HUES48 (cell line): ENCODE measurements at regions not wholly inside any gene's neighbourhood (a gene's known extent, or its start where the extent isn't known, plus 50 kb on each side); places are given as distances from the start of the nearest gene placed in this dataset.

Source experiments
- H3K27ac ChIP-seq: one replicate; pipeline ENCODE4 v1.7.0; 2013; ENCODE audit warnings: low read depth, low read length, inconsistent platforms
- H3K27me3 ChIP-seq: 2 replicates; pipeline ENCODE4 v1.6.1; 2013; ENCODE audit warnings: mild to moderate bottlenecking, low read length; ENCODE audit not compliant: control insufficient read depth, insufficient read depth
- H3K36me3 ChIP-seq: 2 replicates; pipeline ENCODE4 v1.6.1; 2013; ENCODE audit warnings: low read length; ENCODE audit not compliant: control insufficient read depth, insufficient read depth
- H3K4me1 ChIP-seq: 2 replicates; pipeline ENCODE4 v1.6.1; 2013; ENCODE audit warnings: mild to moderate bottlenecking, low read length; ENCODE audit not compliant: control insufficient read depth, insufficient read depth
- H3K4me3 ChIP-seq: 2 replicates; pipeline ENCODE4 v1.5.1; 2013; ENCODE audit warnings: mild to moderate bottlenecking, low read depth, low read length
- H3K9ac ChIP-seq: 2 replicates; pipeline ENCODE4 v1.6.1; 2013; ENCODE audit warnings: mild to moderate bottlenecking, low read depth, low read length, moderate library complexity
- H3K9me3 ChIP-seq: 2 replicates; pipeline ENCODE4 v1.6.1; 2013; ENCODE audit warnings: low read length; ENCODE audit not compliant: control insufficient read depth, insufficient read depth

DNA sequence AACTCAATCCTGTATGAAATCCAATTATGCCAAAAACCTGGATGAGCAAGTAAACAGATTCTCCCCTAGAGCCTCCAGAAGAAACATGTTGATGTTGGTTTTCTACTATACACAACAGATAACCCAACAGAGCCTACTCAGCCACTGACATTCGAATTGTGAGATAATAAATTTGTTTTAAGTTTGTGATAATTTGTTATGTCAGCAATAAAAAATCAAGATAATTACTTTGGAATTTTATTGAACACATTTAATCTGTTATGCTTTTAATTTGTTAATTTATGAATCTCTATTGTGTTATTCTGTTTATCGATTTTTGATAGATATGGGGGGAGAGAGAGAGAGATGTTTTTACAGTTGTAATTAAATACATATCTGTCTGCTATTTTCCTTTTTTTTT lies 1016.1 kb upstream of the PCDH7 start:
- Histone ChIP-seq H3K9me3 (peaks cover 14% of the 10 kb centered on the region), H3K9ac (no peak overlapping the region), H3K36me3 (no peaks in the 10 kb centered on the region), H3K27ac (no peak overlapping the region), H3K4me1 (no peaks in the 10 kb centered on the region), H3K4me3 (no peak overlapping the region), H3K27me3 (no peaks in the 10 kb centered on the region)

DNA sequence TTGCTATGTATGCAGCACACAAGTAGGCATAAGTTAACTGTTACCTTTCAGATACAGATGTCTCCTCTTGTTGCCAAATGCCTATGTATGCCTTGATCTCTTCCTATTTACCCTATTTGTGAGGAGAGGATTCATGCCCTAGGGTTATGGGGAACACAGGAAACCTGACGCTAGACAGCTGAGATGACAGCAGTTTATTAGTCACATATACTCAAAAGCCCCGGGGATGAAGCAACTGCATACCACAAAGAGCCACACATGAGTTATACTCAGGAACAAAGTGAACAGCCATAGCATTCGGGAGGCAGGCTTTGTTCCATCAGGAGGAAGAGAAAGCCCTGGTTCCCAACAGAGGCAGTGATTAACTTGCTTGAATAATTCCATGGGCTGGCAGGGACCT lies 1011.7 kb upstream of the PCDH7 start:
- H3K36me3 ChIP-seq = no peaks in the 10 kb centered on the region
- H3K4me3 ChIP-seq = no peak overlapping the region
- no peak overlapping the region for H3K9ac ChIP-seq
- H3K27ac ChIP-seq = no peak overlapping the region
- peaks cover 14% of the 10 kb centered on the region for H3K9me3 ChIP-seq
- H3K27me3 ChIP-seq = no peaks in the 10 kb centered on the region
- no peaks in the 10 kb centered on the region for H3K4me1 ChIP-seq

- Histone ChIP-seq H3K4me3 (no peak overlapping the region), H3K4me1 (no peaks in the 10 kb centered on the region), H3K36me3 (no peaks in the 10 kb centered on the region), H3K9ac (no peak overlapping the region), H3K27me3 (no peaks in the 10 kb centered on the region), H3K27ac (no peak overlapping the region), H3K9me3 (peaks cover 14% of the 10 kb centered on the region)
Measured at GRCh38 chr4:29710519-29710918, 1009.6 kb upstream of the PCDH7 start.

DNA sequence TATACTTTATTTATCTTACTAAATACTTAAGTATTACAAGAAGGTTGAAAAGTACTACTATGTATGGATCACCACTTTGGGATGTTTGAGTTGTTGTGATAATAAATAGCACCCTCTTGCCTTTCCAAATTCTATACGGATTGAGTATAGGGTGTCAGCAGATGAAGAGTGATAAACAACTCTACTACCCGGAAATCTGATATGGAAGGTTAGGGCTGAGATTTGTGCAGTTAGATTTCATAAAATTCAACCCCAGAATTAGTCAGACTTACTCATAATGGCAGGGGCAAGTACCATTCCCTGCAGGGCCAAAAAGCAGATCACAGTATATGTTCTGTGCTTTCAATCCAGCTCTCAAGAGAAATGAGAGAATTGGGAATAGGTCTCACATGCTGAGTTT lies 1008.9 kb upstream of the PCDH7 start:
- Histone ChIP-seq H3K4me3 (no peak overlapping the region), H3K9ac (no peak overlapping the region), H3K36me3 (no peaks in the 10 kb centered on the region), H3K27me3 (no peaks in the 10 kb centered on the region), H3K9me3 (peaks cover 12% of the 10 kb centered on the region), H3K4me1 (no peaks in the 10 kb centered on the region), H3K27ac (no peak overlapping the region)

DNA sequence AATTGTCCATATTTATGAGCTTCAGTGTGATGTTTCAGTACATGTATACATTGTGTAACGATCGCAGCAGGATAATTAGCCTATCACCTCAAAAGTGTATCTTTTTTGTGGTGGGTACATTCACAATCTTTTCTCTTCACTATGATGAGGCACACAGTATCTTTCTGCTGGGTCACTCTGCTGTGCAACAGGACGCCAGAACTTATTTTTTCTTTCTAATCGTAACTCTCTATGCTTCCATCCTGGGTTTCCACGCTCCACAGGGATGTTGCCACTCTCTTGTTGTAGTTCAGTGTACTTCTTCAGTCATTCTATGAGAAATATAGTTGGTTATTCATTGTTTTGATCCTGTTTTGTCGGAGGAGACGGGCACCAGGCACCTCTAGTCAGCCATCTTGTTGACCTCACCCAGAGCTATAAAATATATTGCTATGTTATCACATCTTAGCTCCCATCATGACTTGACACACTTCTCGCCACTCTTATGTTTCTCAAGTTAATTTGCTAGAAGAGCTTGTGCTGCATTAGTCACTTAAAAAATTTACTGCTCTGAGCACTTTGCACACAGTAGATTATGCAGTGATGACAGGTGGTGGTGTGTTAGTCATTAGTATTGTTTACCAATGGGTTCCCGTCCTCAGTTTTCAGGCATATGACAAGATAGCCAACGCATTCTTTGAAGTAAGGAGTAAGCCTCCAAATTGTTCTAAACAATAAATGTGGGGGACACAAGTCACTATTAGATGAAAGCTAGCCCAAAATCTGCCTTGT lies 1002.7 kb upstream of the PCDH7 start:
- H3K4me1 ChIP-seq = no peaks in the 10 kb centered on the region
- H3K9me3 ChIP-seq = no peaks in the 10 kb centered on the region
- H3K9ac ChIP-seq = no peak overlapping the region
- H3K27me3 ChIP-seq = no peaks in the 10 kb centered on the region
- H3K27ac ChIP-seq = no peak overlapping the region
- no peaks in the 10 kb centered on the region for H3K36me3 ChIP-seq
- no peak overlapping the region for H3K4me3 ChIP-seq

- no peak overlapping the region for H3K9ac ChIP-seq
- H3K4me3 ChIP-seq = no peak overlapping the region
- no peaks in the 10 kb centered on the region for H3K36me3 ChIP-seq
- H3K27ac ChIP-seq = no peak overlapping the region
- no peaks in the 10 kb centered on the region for H3K9me3 ChIP-seq
- no peaks in the 10 kb centered on the region for H3K4me1 ChIP-seq
- H3K27me3 ChIP-seq = no peaks in the 10 kb centered on the region
Measured at GRCh38 chr4:29718136-29718535, 1002.0 kb upstream of the PCDH7 start.

DNA sequence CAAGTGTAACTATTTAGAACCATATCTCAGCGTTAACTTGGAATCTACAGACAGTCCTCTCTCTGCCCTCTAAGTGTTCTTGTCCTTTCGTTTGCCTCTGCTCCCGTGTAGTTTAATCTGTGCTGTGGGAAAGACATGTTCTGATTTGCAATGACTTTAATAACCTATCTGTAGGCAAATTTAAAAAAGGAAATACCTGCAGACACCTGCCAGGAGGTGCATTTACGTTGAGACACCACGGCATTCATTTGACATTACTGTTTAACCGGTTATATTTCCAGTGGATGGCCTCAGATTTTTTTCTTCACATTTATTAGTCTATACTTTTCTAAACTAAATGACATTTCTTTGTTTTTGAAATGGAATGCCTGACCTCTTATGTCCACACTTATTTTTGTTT lies 997.9 kb upstream of the PCDH7 start:
- H3K4me1 ChIP-seq = no peaks in the 10 kb centered on the region
- H3K9ac ChIP-seq = no peak overlapping the region
- H3K36me3 ChIP-seq = no peaks in the 10 kb centered on the region
- H3K27me3 ChIP-seq = no peaks in the 10 kb centered on the region
- H3K4me3 ChIP-seq = no peak overlapping the region
- no peak overlapping the region for H3K27ac ChIP-seq
- H3K9me3 ChIP-seq = no peaks in the 10 kb centered on the region

DNA sequence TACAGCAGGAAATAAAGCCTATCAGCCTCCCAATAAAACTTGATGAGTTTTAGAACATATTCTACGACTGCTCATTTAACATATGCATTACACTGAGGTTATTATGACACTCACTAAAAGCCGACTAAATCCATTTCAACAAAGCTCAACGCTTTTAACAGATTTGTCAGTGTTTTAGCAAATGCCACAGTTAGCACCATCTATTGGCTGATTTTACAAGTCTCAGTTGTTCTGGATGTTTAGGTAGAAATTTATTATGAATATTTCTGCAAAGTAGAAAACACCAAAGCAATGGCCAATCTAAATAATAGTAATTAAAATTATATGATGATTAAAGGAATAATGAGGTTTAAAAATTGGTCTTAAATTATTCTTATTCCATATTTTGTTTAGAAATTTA lies 993.2 kb upstream of the PCDH7 start:
- Histone ChIP-seq H3K27me3 (no peaks in the 10 kb centered on the region), H3K9me3 (no peaks in the 10 kb centered on the region), H3K4me3 (no peak overlapping the region), H3K4me1 (no peaks in the 10 kb centered on the region), H3K36me3 (no peaks in the 10 kb centered on the region), H3K27ac (no peak overlapping the region), H3K9ac (no peak overlapping the region)

GRCh38 chr4:29734343-29735213 lies 985.6 kb upstream of the PCDH7 start:
- no peak overlapping the region for H3K27ac ChIP-seq
- no peak overlapping the region for H3K9ac ChIP-seq
- no peaks in the 10 kb centered on the region for H3K27me3 ChIP-seq
- H3K4me1 ChIP-seq = no peaks in the 10 kb centered on the region
- no peak overlapping the region for H3K4me3 ChIP-seq
- H3K36me3 ChIP-seq = no peaks in the 10 kb centered on the region
- no peaks in the 10 kb centered on the region for H3K9me3 ChIP-seq

DNA sequence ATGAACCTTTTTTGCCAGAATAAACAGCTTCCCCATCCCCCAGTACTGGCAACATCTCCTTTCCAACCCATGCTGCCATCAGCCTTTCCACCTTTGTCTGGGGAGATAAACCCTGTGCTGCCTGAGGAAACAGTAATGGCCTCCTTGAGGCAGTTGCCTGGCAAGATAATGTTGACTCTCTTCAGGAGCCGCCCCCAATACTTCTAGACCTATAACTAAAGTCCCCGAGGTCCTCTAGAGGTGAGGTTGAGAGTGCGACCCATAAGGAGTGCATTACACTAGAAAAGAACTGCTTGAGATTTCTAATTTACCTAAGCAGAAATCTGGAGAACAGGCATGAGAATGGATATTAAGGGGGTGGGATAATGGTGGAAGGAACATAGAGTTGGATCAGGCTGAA lies 963.2 kb upstream of the PCDH7 start:
- H3K9me3 ChIP-seq = no peaks in the 10 kb centered on the region
- no peaks in the 10 kb centered on the region for H3K27me3 ChIP-seq
- no peak overlapping the region for H3K4me3 ChIP-seq
- H3K4me1 ChIP-seq = no peaks in the 10 kb centered on the region
- no peak overlapping the region for H3K9ac ChIP-seq
- H3K36me3 ChIP-seq = no peaks in the 10 kb centered on the region
- H3K27ac ChIP-seq = no peak overlapping the region

DNA sequence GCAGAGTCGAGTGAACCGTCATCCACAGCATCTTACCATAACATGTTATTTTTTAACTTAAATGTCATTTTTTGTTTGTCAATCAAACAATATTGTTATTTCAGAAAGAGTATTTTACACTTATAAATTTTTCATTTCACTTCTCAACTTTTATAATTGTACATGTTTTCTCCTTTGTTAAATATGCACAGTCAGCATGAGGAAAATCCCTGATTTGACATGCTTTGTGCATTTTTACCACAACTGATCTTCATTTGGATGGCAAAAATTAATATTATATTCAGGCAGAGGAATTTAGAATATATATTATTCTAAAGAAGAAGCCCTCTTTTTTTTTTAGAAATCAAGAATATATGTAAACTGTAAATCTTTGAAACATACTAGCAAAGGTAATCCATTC lies 958.0 kb upstream of the PCDH7 start:
- Histone ChIP-seq H3K27me3 (no peaks in the 10 kb centered on the region), H3K4me3 (no peak overlapping the region), H3K4me1 (no peaks in the 10 kb centered on the region), H3K36me3 (no peaks in the 10 kb centered on the region), H3K9ac (no peak overlapping the region), H3K27ac (no peak overlapping the region), H3K9me3 (no peaks in the 10 kb centered on the region)
